ENCODE measurements at regions not wholly inside any gene's neighbourhood (a gene's known extent, or its start where the extent isn't known, plus 50 kb on each side); places are given as distances from the start of the nearest gene placed in this dataset.

- TF ChIP-seq POLR2AphosphoS5 (IDR thresholded peaks at IDR 0.05; ENCODE audit: low read depth): no peak
- TF ChIP-seq, protein P1, sequence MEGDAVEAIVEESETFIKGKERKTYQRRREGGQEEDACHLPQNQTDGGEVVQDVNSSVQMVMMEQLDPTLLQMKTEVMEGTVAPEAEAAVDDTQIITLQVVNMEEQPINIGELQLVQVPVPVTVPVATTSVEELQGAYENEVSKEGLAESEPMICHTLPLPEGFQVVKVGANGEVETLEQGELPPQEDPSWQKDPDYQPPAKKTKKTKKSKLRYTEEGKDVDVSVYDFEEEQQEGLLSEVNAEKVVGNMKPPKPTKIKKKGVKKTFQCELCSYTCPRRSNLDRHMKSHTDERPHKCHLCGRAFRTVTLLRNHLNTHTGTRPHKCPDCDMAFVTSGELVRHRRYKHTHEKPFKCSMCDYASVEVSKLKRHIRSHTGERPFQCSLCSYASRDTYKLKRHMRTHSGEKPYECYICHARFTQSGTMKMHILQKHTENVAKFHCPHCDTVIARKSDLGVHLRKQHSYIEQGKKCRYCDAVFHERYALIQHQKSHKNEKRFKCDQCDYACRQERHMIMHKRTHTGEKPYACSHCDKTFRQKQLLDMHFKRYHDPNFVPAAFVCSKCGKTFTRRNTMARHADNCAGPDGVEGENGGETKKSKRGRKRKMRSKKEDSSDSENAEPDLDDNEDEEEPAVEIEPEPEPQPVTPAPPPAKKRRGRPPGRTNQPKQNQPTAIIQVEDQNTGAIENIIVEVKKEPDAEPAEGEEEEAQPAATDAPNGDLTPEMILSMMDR (IDR thresholded peaks at IDR 0.05; ENCODE audit: insufficient read depth, low read length): no peak
- TF ChIP-seq GABPA (IDR thresholded peaks at IDR 0.05; ENCODE audit: low read depth): no peak
- TF ChIP-seq REST (IDR thresholded peaks at IDR 0.05; ENCODE audit: insufficient replicate concordance, low read depth): no peak
- TF ChIP-seq SPI1 (IDR thresholded peaks at IDR 0.05; ENCODE audit: borderline replicate concordance, low read depth): no peak
Measured at GRCh38 chr11:25938952-25939351, 393.0 kb upstream of the ANO3 start.
